Spleen (tissue), 11 donors: ENCODE measurements at regions not wholly inside any gene's neighbourhood (a gene's known extent, or its start where the extent isn't known, plus 50 kb on each side); places are given as distances from the start of the nearest gene placed in this dataset.

Source experiments
- DNase-seq: peaks from one replicate; pipeline ENCODE4 v3.0.0-alpha.2; 2020
- H3K27ac ChIP-seq, 8 donors: fragments of 200-600 bp; sonication (generic) in 7 of 8; 1 replicate in 4 of 8; 2 replicates in 4 of 8; pipeline versions ENCODE4 v1.5.0 to v1.8.0; 2016 to 2021; ENCODE audit warnings: inconsistent platforms in 4 of 8, mild to moderate bottlenecking in 4 of 8, moderate library complexity in 1 of 8
- H3K27me3 ChIP-seq, 7 donors: fragments of 200-600 bp; sonication (generic) in 6 of 7; replicated peaks in 1 of 7; 1 replicate in 4 of 7; 2 replicates in 3 of 7; pipeline versions ENCODE4 v1.5.0 to v1.8.0; 2016 to 2021; ENCODE audit warnings: inconsistent platforms in 3 of 7, mild to moderate bottlenecking in 1 of 7
- H3K36me3 ChIP-seq, 6 donors: fragments of 200-600 bp; sonication (generic) in 5 of 6; 1 replicate in 4 of 6; 2 replicates in 2 of 6; pipeline versions ENCODE4 v1.5.0 to v1.8.0; 2016 to 2021; ENCODE audit warnings: inconsistent platforms in 2 of 6
- H3K4me1 ChIP-seq, 6 donors: fragments of 200-600 bp; sonication (generic) in 5 of 6; 1 replicate in 3 of 6; 2 replicates in 3 of 6; pipeline versions ENCODE4 v1.5.0 to v1.8.0; 2016 to 2021; ENCODE audit warnings: inconsistent platforms in 3 of 6
- H3K4me3 ChIP-seq, 8 donors: fragments of 200-600 bp; sonication (generic) in 7 of 8; 1 replicate in 4 of 8; 2 replicates in 4 of 8; pipeline versions ENCODE4 v1.5.0 to v1.8.0; 2016 to 2021; ENCODE audit warnings: inconsistent platforms in 4 of 8, mild to moderate bottlenecking in 4 of 8, moderate library complexity in 2 of 8
- H3K9me3 ChIP-seq, 8 donors: fragments of 200-600 bp; sonication (generic) in 7 of 8; 1 replicate in 4 of 8; 2 replicates in 4 of 8; pipeline versions ENCODE4 v1.5.0 to v1.8.0; 2016 to 2021; ENCODE audit warnings: inconsistent platforms in 4 of 8
- CTCF ChIP-seq, 11 experiments: fragments of 200-600 bp in 7 of 11; fragments of 450-650 bp in 4 of 11; sonication (generic) in 4 of 11; IDR thresholded peaks in 8 of 11; conservative IDR thresholded peaks in 3 of 11; 1 replicate in 7 of 11; 2 replicates in 4 of 11; pipeline versions ENCODE4 v1.4.0 to v1.8.0; 2016 to 2021; ENCODE audit warnings: antibody characterized with exemption in 11 of 11, inconsistent platforms in 4 of 11, mild to moderate bottlenecking in 1 of 11
- POLR2A ChIP-seq, 3 donors: fragments of 450-650 bp; IDR thresholded peaks; one replicate each; pipeline ENCODE4 v1.5.1; 2017; ENCODE audit warnings: antibody characterized with exemption in 3 of 3, mild to moderate bottlenecking in 1 of 3
- POLR2AphosphoS5 ChIP-seq, 3 donors: sonication (generic); formaldehyde crosslinking; IDR thresholded peaks; one replicate each; pipeline ENCODE4 v1.5.1; 2017; ENCODE audit warnings: antibody characterized with exemption in 3 of 3
- WGBS, 5 donors: extraction: QIAGEN DNeasy Blood & Tissue Kit in 3 of 5; methylation state at CpG; one replicate each; pipeline versions ENCODE4 v1.1.5 to v1.1.7; 2013 to 2018; 5-methylcytosine and 5-hydroxymethylcytosine counted together
- intact Hi-C: fragments of 100-400 bp; cut with DNase I; formaldehyde crosslinking; loops from one replicate; pipeline ENCODE4 v1.15.0; 2023; ENCODE audit warnings: low total_unique reads
- donor health status: healthy with polysubstance abuse.
- donor health status: DM: no; HTN: no; CAD: no; lungs with moderate emphysema.
- donor health status: DM: no; HTN: no; CAD: no.
- donor health status: Bipolar disorder and iron deficiency.
- donor health status: healthy.
- donor health status: DM: no; HTN: no; CAD: no.
- donor health status: DM: yes; HTN: yes; CAD: no.

GRCh38 chr13:65868884-65869283 lies 1361.3 kb downstream of the PCDH9 start:
- peaks cover 0 to 9% (median 0%) of the 10 kb centered on the region in 8 donors for H3K9me3 ChIP-seq
- no peaks in the 10 kb centered on the region for H3K36me3 ChIP-seq
- intact Hi-C loops, result no loop called here
- no peak for TF ChIP-seq POLR2AphosphoS5 (IDR thresholded peaks at IDR 0.05)
- no peak for TF ChIP-seq POLR2A (IDR thresholded peaks at IDR 0.05)
- no peak for TF ChIP-seq CTCF (IDR thresholded peaks at IDR 0.05 in 8 of 11, conservative IDR thresholded peaks at IDR 0.05 in 3 of 11)
- 72 to 80% (median 76%) methylated on average over 6 of the region's 6 CpGs for WGBS, 5 donors
- no peak overlapping the region for H3K4me3 ChIP-seq
- H3K27ac ChIP-seq, result no peak overlapping the region
- no peaks in the 10 kb centered on the region for H3K27me3 ChIP-seq
- no peak for DNase-seq
- H3K4me1 ChIP-seq, result no peaks in the 10 kb centered on the region

- Histone ChIP-seq H3K36me3 (no peaks in the 10 kb centered on the region), H3K4me3 (no peak overlapping the region), H3K27ac (no peak overlapping the region), H3K4me1 (no peaks in the 10 kb centered on the region), H3K27me3 (no peaks in the 10 kb centered on the region), H3K9me3 (peaks cover 0 to 9% (median 0%) of the 10 kb centered on the region in 8 donors)
- TF ChIP-seq CTCF (IDR thresholded peaks at IDR 0.05 in 8 of 11, conservative IDR thresholded peaks at IDR 0.05 in 3 of 11) (no peak), POLR2AphosphoS5 (IDR thresholded peaks at IDR 0.05) (no peak), POLR2A (IDR thresholded peaks at IDR 0.05) (no peak)
- DNase-seq, result no peak
- intact Hi-C loops, result no loop called here
- WGBS, 5 donors, result 73 to 85% (median 81%) methylated on average over 4 of the region's 4 CpGs
Measured at GRCh38 chr13:65868099-65868498, 1362.0 kb downstream of the PCDH9 start.

GRCh38 chr13:65866138-65866537 lies 1364.0 kb downstream of the PCDH9 start:
- intact Hi-C loops, result no loop called here
- Histone ChIP-seq H3K27me3 (no peaks in the 10 kb centered on the region), H3K9me3 (peaks cover 0 to 9% (median 0%) of the 10 kb centered on the region in 8 donors), H3K4me1 (no peaks in the 10 kb centered on the region), H3K4me3 (no peak overlapping the region), H3K27ac (no peak overlapping the region), H3K36me3 (no peaks in the 10 kb centered on the region)
- TF ChIP-seq CTCF (IDR thresholded peaks at IDR 0.05 in 8 of 11, conservative IDR thresholded peaks at IDR 0.05 in 3 of 11) (no peak), POLR2A (IDR thresholded peaks at IDR 0.05) (no peak)
- no peak for DNase-seq
- whole genome bisulfite sequencing, 5 donors, result 84 to 91% (median 90%) methylated on average over 6 of the region's 6 CpGs

DNA sequence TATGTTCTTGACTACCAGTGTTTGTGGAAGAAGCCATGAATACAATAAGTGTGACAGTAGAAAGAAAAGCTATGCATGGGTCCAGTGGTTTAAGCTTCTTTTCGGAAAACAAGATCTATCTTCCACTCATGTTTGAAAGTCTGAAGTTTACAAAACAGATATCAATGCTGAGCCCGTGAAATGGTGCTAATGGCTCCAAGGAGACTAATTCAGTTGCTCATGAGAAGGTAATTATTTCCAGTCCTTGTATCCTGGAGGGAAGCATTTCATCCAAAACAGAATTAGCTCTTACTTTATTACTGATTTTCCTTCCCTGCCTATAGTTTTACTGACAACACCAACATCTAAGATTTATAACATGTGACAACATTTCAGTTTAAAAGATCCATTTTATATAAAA lies 1364.9 kb downstream of the PCDH9 start:
- WGBS, 5 donors, result 79 to 89% (median 82%) methylated on average over 2 of the region's 2 CpGs
- no peak overlapping the region for H3K27ac ChIP-seq
- TF ChIP-seq POLR2A (IDR thresholded peaks at IDR 0.05) (no peak), POLR2AphosphoS5 (IDR thresholded peaks at IDR 0.05) (no peak), CTCF (IDR thresholded peaks at IDR 0.05 in 8 of 11, conservative IDR thresholded peaks at IDR 0.05 in 3 of 11) (no peak)
- intact Hi-C loops, result no loop called here
- no peaks in the 10 kb centered on the region for H3K4me1 ChIP-seq
- H3K36me3 ChIP-seq, result no peaks in the 10 kb centered on the region
- DNase-seq, result no peak
- H3K27me3 ChIP-seq, result no peaks in the 10 kb centered on the region
- H3K9me3 ChIP-seq, result peaks cover 0 to 9% (median 0%) of the 10 kb centered on the region in 8 donors
- H3K4me3 ChIP-seq, result no peak overlapping the region
